HCT116 (cell line): ENCODE measurements at regions not wholly inside any gene's neighbourhood (a gene's known extent, or its start where the extent isn't known, plus 50 kb on each side); places are given as distances from the start of the nearest gene placed in this dataset.

Experiments used
- CTCF ChIP-seq, 3 experiments: fragments of 200-600 bp in 1 of 3; sonication (generic) in 1 of 3; IDR thresholded peaks in 2 of 3; conservative IDR thresholded peaks in 1 of 3; 2 replicates each; pipeline ENCODE4 v1.5.1; 2012 to 2017; ENCODE audit warnings: low read depth in 2 of 3, low read length in 2 of 3, antibody characterized with exemption in 1 of 3, borderline replicate concordance in 1 of 3, control low read depth in 1 of 3, mild to moderate bottlenecking in 1 of 3, mixed read lengths in 1 of 3, mixed run types in 1 of 3, moderate library complexity in 1 of 3; ENCODE audit not compliant: insufficient read depth in 1 of 3
- EGR1 ChIP-seq: IDR thresholded peaks from 2 replicates; pipeline ENCODE4 v1.6.1; 2012; ENCODE audit warnings: low read depth
- FOSL1 ChIP-seq: IDR thresholded peaks from 2 replicates; pipeline ENCODE4 v1.6.1; 2012; ENCODE audit warnings: low read depth
- RAD21 ChIP-seq: IDR thresholded peaks from 2 replicates; pipeline ENCODE4 v1.6.1; 2012; ENCODE audit warnings: low read depth, mild to moderate bottlenecking
- SP1 ChIP-seq: IDR thresholded peaks from 2 replicates; pipeline ENCODE4 v1.6.1; 2012; ENCODE audit warnings: low read depth
- ZBTB33 ChIP-seq: IDR thresholded peaks from 2 replicates; pipeline ENCODE4 v1.6.1; 2011; ENCODE audit warnings: mild to moderate bottlenecking, low read length, moderate library complexity; ENCODE audit not compliant: insufficient replicate concordance; ENCODE audit errors: extremely low read depth

- TF ChIP-seq SP1 (no peak), FOSL1 (no peak), EGR1 (no peak), RAD21 (no peak), CTCF (IDR thresholded peaks at IDR 0.05 in 2 of 3, conservative IDR thresholded peaks at IDR 0.05 in 1 of 3; ENCODE audit: borderline replicate concordance in 1 of 3, insufficient read depth in 1 of 3, low read depth in 2 of 3, low read length in 2 of 3) (no peak), ZBTB33 (no peak)
Measured at GRCh38 chr14:83733670-83734069, 1796.3 kb upstream of the FLRT2 start.
